SK-N-SH treated with all-trans-retinoic acid at 6 μM for 48 hours (cell line): ENCODE measurements at regions not wholly inside any gene's neighbourhood (a gene's known extent, or its start where the extent isn't known, plus 50 kb on each side); places are given as distances from the start of the nearest gene placed in this dataset.

Experiments
- ATAC-seq: fragments of 200-7000 bp; cut with Tn5 transposase; 3 replicates; pipeline ENCODE4 v1.9.1; 2020; ENCODE audit warnings: mild to moderate bottlenecking, moderate library complexity
- ARNTL ChIP-seq: fragments of 450-650 bp; formaldehyde crosslinking; IDR thresholded peaks from 2 replicates; pipeline ENCODE4 v1.5.0; 2020; ENCODE audit warnings: low read depth, mild to moderate bottlenecking, moderate library complexity, borderline replicate concordance
- BACH2 ChIP-seq: fragments of 250-450 bp; sonication (Bioruptor Pico); IDR thresholded peaks from 2 replicates; pipeline ENCODE4 v1.9.0; 2021; ENCODE audit warnings: mild to moderate bottlenecking, borderline replicate concordance
- CSDC2 ChIP-seq: fragments of 250-450 bp; sonication (Bioruptor Pico); IDR thresholded peaks from 2 replicates; pipeline ENCODE4 v1.5.0; 2020; ENCODE audit warnings: mild to moderate bottlenecking, moderate library complexity
- ESRRG ChIP-seq: fragments of 250-450 bp; sonication (Bioruptor Pico); IDR thresholded peaks from 2 replicates; pipeline ENCODE4 v1.6.1; 2021; ENCODE audit warnings: mild to moderate bottlenecking
- GLIS3 ChIP-seq: fragments of 250-450 bp; sonication (Bioruptor Pico); IDR thresholded peaks from 2 replicates; pipeline ENCODE4 v1.5.0; 2020; ENCODE audit warnings: mild to moderate bottlenecking, moderate library complexity
- ISL1 ChIP-seq: fragments of 250-450 bp; sonication (Bioruptor Pico); IDR thresholded peaks from 2 replicates; pipeline ENCODE4 v2.1.2; 2022; ENCODE audit warnings: mild to moderate bottlenecking, moderate library complexity
- OSR1 ChIP-seq: fragments of 250-450 bp; sonication (Bioruptor Pico); IDR thresholded peaks from 2 replicates; pipeline ENCODE4 v1.8.0; 2022; ENCODE audit warnings: moderate library complexity, mild to moderate bottlenecking, inconsistent platforms
- PPARA ChIP-seq: fragments of 250-450 bp; sonication (Bioruptor Pico); IDR thresholded peaks from 2 replicates; pipeline ENCODE4 v1.5.0; 2020; ENCODE audit warnings: mild to moderate bottlenecking, borderline replicate concordance
- RARB ChIP-seq: fragments of 250-450 bp; sonication (Bioruptor Pico); IDR thresholded peaks from 2 replicates; pipeline ENCODE4 v1.8.0; 2021; ENCODE audit warnings: mild to moderate bottlenecking, moderate library complexity
- SNAI2 ChIP-seq: fragments of 250-450 bp; sonication (Bioruptor Pico); IDR thresholded peaks from 2 replicates; pipeline ENCODE4 v1.5.0; 2020; ENCODE audit warnings: mild to moderate bottlenecking, moderate library complexity
- TCF4 ChIP-seq: fragments of 250-450 bp; sonication (Bioruptor Pico); IDR thresholded peaks from 2 replicates; pipeline ENCODE4 v1.8.0; 2021; ENCODE audit warnings: mild to moderate bottlenecking, moderate library complexity, borderline replicate concordance
- TOX ChIP-seq: fragments of 250-450 bp; sonication (Bioruptor Pico); IDR thresholded peaks from 2 replicates; pipeline ENCODE4 v1.8.0; 2021; ENCODE audit warnings: mild to moderate bottlenecking, moderate library complexity, borderline replicate concordance
- ZC3H10 ChIP-seq: fragments of 250-450 bp; sonication (Bioruptor Pico); IDR thresholded peaks from 2 replicates; pipeline ENCODE4 v1.5.1; 2021; ENCODE audit warnings: mild to moderate bottlenecking, moderate library complexity
- ZFP3 ChIP-seq: fragments of 250-450 bp; sonication (Bioruptor Pico); IDR thresholded peaks from 2 replicates; pipeline ENCODE4 v1.5.0; 2020; ENCODE audit warnings: mild to moderate bottlenecking, moderate library complexity
- ZFP30 ChIP-seq: fragments of 450-650 bp; formaldehyde crosslinking; IDR thresholded peaks from 2 replicates; pipeline ENCODE4 v1.5.0; 2022; ENCODE audit warnings: mild to moderate bottlenecking, moderate library complexity
- ZNF565 ChIP-seq: fragments of 450-650 bp; formaldehyde crosslinking; conservative IDR thresholded peaks from 2 replicates; pipeline ENCODE4 v1.5.0; 2020; ENCODE audit warnings: low read depth, mild to moderate bottlenecking, moderate library complexity
- ZNF70 ChIP-seq: fragments of 450-650 bp; formaldehyde crosslinking; IDR thresholded peaks from 2 replicates; pipeline ENCODE4 v1.5.0; 2020; ENCODE audit warnings: mild to moderate bottlenecking, moderate library complexity
- ZNF8 ChIP-seq: fragments of 450-650 bp; formaldehyde crosslinking; IDR thresholded peaks from 2 replicates; pipeline ENCODE4 v1.5.0; 2020; ENCODE audit warnings: mild to moderate bottlenecking, moderate library complexity
- TF ChIP-seq, protein P1 (sequence below): fragments of 250-450 bp; sonication (Bioruptor Pico); IDR thresholded peaks from 2 replicates; pipeline ENCODE4 v1.8.0; 2020; ENCODE audit warnings: mild to moderate bottlenecking, moderate library complexity, borderline replicate concordance
- TF ChIP-seq, protein P2 (sequence below): fragments of 250-450 bp; sonication (Bioruptor Pico); IDR thresholded peaks from 2 replicates; pipeline ENCODE4 v1.8.0; 2021; ENCODE audit warnings: low read depth, mild to moderate bottlenecking, moderate library complexity, borderline replicate concordance
- TF ChIP-seq, protein P3 (sequence below): fragments of 250-450 bp; sonication (Bioruptor Pico); IDR thresholded peaks from 2 replicates; pipeline ENCODE4 v1.5.1; 2020; ENCODE audit warnings: low read depth, mild to moderate bottlenecking, moderate library complexity
- TF ChIP-seq, protein P4 (sequence below): fragments of 250-450 bp; sonication (Bioruptor Pico); IDR thresholded peaks from 2 replicates; pipeline ENCODE4 v1.5.1; 2021; ENCODE audit warnings: mild to moderate bottlenecking, moderate library complexity

DNA sequence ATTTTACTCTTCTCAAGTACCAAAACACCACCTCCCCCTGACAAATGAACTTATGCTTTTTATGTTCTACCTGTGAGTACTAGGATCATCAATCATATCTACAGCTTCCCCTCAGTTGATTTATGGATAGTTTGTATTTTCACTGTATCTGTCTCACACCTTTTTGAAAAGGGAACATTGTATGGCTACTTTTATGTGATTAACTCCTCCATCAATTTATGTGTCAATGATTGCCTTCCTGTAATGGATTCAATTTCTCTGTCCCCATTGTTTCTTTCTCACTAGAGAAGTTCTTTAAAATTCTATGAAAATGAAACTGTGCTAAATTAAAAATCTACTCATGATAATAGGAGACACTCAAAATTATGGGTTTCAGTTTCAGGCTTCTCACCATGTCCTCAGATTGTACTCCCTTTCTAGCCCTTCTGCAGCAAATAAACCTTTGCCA, 935.0 kb downstream of the TRIB2 start:
- ATAC-seq, result no peak
- TF ChIP-seq SNAI2, result no peak

DNA sequence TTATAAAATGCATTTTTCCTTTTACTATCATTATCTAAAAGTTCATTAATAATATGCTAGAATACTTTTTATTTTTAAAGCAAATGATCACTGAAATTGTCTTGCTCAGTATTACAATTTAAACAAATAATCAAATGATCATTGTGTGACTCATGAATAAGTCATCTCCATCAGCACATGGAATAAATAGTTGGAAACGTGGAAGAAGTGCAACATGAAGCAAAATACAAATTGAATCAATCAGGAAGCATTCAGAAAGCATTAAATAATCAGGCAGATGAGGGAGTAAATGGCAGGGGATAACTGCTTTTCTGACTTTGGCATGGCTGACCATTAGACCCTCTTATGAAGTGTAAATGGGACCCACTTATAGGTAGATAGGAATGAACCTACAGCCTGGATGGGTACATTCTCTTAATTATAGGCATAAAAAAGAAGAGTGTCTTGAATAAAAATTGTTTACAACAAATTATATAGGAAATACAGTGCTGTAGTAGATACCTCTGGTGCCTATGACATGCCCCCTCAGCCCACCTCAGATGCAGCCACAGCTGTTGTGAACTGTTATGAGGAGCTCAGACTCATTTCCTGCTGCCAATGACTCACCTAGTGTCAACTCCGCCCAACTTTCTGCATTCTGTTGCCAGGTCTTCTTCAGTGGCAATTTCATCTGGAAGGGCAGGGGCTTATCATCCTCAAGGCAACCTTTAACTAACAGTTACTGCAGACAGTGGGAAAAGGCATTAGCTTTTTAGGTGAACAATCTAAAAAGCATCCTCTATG, 936.0 kb downstream of the TRIB2 start:
- ATAC-seq, result no peak

DNA sequence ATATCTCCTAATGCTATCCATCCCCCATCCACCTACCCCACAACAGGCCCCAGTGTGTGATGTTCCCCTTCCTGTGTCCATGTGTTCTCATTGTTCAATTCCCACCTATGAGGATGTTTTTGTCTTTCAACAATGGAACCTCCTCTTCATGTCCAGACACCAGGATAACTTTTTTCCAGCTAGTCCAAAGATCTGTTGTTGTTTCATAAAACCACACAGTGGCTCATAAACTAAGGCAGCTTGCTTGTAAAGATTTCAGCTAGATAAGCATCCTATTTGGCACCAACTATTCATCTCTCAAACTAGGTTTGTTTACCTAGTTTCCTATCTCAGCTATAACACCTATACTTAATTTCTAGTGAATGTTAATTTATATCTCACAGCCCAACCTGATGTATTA, 937.7 kb downstream of the TRIB2 start:
- ATAC-seq, result no peak
- TF ChIP-seq TCF4 (CRISPR knock-in tag), result no peak
- no peak for TF ChIP-seq ZFP3 (CRISPR knock-in tag)
- no peak for TF ChIP-seq ISL1 (CRISPR knock-in tag)
- no peak for TF ChIP-seq ZNF8
- TF ChIP-seq CSDC2 (CRISPR knock-in tag), result no peak
- TF ChIP-seq, protein P1, sequence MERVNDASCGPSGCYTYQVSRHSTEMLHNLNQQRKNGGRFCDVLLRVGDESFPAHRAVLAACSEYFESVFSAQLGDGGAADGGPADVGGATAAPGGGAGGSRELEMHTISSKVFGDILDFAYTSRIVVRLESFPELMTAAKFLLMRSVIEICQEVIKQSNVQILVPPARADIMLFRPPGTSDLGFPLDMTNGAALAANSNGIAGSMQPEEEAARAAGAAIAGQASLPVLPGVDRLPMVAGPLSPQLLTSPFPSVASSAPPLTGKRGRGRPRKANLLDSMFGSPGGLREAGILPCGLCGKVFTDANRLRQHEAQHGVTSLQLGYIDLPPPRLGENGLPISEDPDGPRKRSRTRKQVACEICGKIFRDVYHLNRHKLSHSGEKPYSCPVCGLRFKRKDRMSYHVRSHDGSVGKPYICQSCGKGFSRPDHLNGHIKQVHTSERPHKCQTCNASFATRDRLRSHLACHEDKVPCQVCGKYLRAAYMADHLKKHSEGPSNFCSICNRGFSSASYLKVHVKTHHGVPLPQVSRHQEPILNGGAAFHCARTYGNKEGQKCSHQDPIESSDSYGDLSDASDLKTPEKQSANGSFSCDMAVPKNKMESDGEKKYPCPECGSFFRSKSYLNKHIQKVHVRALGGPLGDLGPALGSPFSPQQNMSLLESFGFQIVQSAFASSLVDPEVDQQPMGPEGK (CRISPR knock-in tag), result no peak
- TF ChIP-seq RARB (CRISPR knock-in tag), result no peak
- TF ChIP-seq, protein P2, sequence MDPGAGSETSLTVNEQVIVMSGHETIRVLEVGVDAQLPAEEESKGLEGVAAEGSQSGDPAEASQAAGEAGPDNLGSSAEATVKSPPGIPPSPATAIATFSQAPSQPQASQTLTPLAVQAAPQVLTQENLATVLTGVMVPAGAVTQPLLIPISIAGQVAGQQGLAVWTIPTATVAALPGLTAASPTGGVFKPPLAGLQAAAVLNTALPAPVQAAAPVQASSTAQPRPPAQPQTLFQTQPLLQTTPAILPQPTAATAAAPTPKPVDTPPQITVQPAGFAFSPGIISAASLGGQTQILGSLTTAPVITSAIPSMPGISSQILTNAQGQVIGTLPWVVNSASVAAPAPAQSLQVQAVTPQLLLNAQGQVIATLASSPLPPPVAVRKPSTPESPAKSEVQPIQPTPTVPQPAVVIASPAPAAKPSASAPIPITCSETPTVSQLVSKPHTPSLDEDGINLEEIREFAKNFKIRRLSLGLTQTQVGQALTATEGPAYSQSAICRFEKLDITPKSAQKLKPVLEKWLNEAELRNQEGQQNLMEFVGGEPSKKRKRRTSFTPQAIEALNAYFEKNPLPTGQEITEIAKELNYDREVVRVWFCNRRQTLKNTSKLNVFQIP (CRISPR knock-in tag), result no peak
- no peak for TF ChIP-seq TOX
- TF ChIP-seq, protein P3, sequence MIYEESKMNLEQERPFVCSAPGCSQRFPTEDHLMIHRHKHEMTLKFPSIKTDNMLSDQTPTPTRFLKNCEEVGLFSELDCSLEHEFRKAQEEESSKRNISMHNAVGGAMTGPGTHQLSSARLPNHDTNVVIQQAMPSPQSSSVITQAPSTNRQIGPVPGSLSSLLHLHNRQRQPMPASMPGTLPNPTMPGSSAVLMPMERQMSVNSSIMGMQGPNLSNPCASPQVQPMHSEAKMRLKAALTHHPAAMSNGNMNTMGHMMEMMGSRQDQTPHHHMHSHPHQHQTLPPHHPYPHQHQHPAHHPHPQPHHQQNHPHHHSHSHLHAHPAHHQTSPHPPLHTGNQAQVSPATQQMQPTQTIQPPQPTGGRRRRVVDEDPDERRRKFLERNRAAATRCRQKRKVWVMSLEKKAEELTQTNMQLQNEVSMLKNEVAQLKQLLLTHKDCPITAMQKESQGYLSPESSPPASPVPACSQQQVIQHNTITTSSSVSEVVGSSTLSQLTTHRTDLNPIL (CRISPR knock-in tag), result no peak
- TF ChIP-seq, protein P4, sequence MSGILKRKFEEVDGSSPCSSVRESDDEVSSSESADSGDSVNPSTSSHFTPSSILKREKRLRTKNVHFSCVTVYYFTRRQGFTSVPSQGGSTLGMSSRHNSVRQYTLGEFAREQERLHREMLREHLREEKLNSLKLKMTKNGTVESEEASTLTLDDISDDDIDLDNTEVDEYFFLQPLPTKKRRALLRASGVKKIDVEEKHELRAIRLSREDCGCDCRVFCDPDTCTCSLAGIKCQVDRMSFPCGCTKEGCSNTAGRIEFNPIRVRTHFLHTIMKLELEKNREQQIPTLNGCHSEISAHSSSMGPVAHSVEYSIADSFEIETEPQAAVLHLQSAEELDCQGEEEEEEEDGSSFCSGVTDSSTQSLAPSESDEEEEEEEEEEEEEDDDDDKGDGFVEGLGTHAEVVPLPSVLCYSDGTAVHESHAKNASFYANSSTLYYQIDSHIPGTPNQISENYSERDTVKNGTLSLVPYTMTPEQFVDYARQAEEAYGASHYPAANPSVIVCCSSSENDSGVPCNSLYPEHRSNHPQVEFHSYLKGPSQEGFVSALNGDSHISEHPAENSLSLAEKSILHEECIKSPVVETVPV, result no peak
- no peak for TF ChIP-seq ZNF70
- TF ChIP-seq ZFP30 (CRISPR knock-in tag), result no peak
- no peak for TF ChIP-seq PPARA (CRISPR knock-in tag)
- TF ChIP-seq OSR1 (CRISPR knock-in tag), result no peak
- no peak for TF ChIP-seq BACH2 (CRISPR knock-in tag)
- TF ChIP-seq SNAI2, result no peak

More for the DNA sequence above, 936.0 kb downstream of the TRIB2 start:
- TF ChIP-seq ZFP3 (CRISPR knock-in tag), result no peak
- TF ChIP-seq SNAI2, result no peak
- no peak for TF ChIP-seq OSR1 (CRISPR knock-in tag)
- no peak for TF ChIP-seq ZNF8
- TF ChIP-seq ZNF70, result no peak
- TF ChIP-seq, protein P3 (CRISPR knock-in tag), result no peak
- TF ChIP-seq ZNF565, result no peak
- TF ChIP-seq, protein P1 (CRISPR knock-in tag), result no peak
- TF ChIP-seq, protein P2 (CRISPR knock-in tag), result no peak
- TF ChIP-seq ISL1 (CRISPR knock-in tag), result no peak
- no peak for TF ChIP-seq ZFP30 (CRISPR knock-in tag)
- no peak for TF ChIP-seq TOX
- no peak for TF ChIP-seq TCF4 (CRISPR knock-in tag)
- TF ChIP-seq BACH2 (CRISPR knock-in tag), result no peak
- no peak for TF ChIP-seq ARNTL (CRISPR knock-in tag)
- TF ChIP-seq ESRRG, result no peak
- no peak for TF ChIP-seq RARB (CRISPR knock-in tag)
- no peak for TF ChIP-seq ZC3H10 (CRISPR knock-in tag)
- TF ChIP-seq PPARA (CRISPR knock-in tag), result no peak
- TF ChIP-seq GLIS3 (CRISPR knock-in tag), result no peak
